Keratinocyte (primary cell): ENCODE measurements at regions not wholly inside any gene's neighbourhood (a gene's known extent, or its start where the extent isn't known, plus 50 kb on each side); places are given as distances from the start of the nearest gene placed in this dataset.
"Not testable (repeated sequence)": the region's sequence is repeated elsewhere in the genome, so short reads cannot be mapped to it uniquely, and the experiment has no call there.

Experiments used
- DNase-seq: peaks from one replicate; pipeline ENCODE4 v3.0.0-alpha.2; 2011; ENCODE audit warnings: low read depth, missing footprints, low spot score
- FAIRE-seq: peaks from 2 replicates; lab custom pipeline; 2011; peaks lifted over from hg19 to GRCh38; lab: Jason Lieb, UNC
- H2AFZ ChIP-seq: 2 replicates; pipeline ENCODE4 v1.6.0; 2012; ENCODE audit warnings: low read length, control low read depth, inconsistent platforms; ENCODE audit not compliant: control insufficient read depth
- H3K27ac ChIP-seq: 2 replicates; pipeline ENCODE4 v1.5.1; 2011; ENCODE audit warnings: low read length; ENCODE audit not compliant: control insufficient read depth, insufficient read depth
- H3K27me3 ChIP-seq: 3 replicates; pipeline ENCODE4 v1.6.0; 2011; ENCODE audit warnings: low read length; ENCODE audit not compliant: control insufficient read depth, insufficient read depth; ENCODE audit errors: extremely low read depth
- H3K36me3 ChIP-seq, 2 experiments: 2 replicates in 1 of 2; 3 replicates in 1 of 2; pipeline ENCODE4 v1.5.1; 2011; ENCODE audit warnings: low read length in 2 of 2, mild to moderate bottlenecking in 1 of 2; ENCODE audit not compliant: control insufficient read depth in 2 of 2, insufficient read depth in 2 of 2; ENCODE audit errors: extremely low read depth in 1 of 2
- H3K4me1 ChIP-seq: 3 replicates; pipeline ENCODE4 v1.5.1; 2011; ENCODE audit warnings: low read length; ENCODE audit not compliant: control insufficient read depth, insufficient read depth; ENCODE audit errors: extremely low read depth
- H3K4me2 ChIP-seq: 3 replicates; pipeline ENCODE4 v1.6.0; 2011; ENCODE audit warnings: low read depth, low read length; ENCODE audit not compliant: control insufficient read depth, insufficient read depth; ENCODE audit errors: extremely low read depth
- H3K4me3 ChIP-seq, 3 experiments: fragments of 200-600 bp in 1 of 3; sonication (generic) in 1 of 3; 2 replicates in 2 of 3; 3 replicates in 1 of 3; pipeline ENCODE4 v1.5.1; 2011 to 2016; ENCODE audit warnings: low read length in 3 of 3, mild to moderate bottlenecking in 3 of 3, control low read depth in 2 of 3, inconsistent platforms in 1 of 3, low read depth in 1 of 3, mixed read lengths in 1 of 3, mixed run types in 1 of 3, moderate library complexity in 1 of 3; ENCODE audit not compliant: control insufficient read depth in 2 of 3, insufficient read depth in 2 of 3; ENCODE audit errors: extremely low read depth in 1 of 3
- H3K79me2 ChIP-seq: 2 replicates; pipeline ENCODE4 v1.6.0; 2012; ENCODE audit warnings: low read length; ENCODE audit not compliant: control insufficient read depth, insufficient read depth
- H3K9ac ChIP-seq: 3 replicates; pipeline ENCODE4 v1.6.0; 2011; ENCODE audit warnings: low read length; ENCODE audit not compliant: control insufficient read depth, insufficient read depth; ENCODE audit errors: extremely low read depth
- H3K9me1 ChIP-seq: 3 replicates; pipeline ENCODE4 v1.6.0; 2011; ENCODE audit warnings: low read length; ENCODE audit not compliant: control insufficient read depth, insufficient read depth; ENCODE audit errors: extremely low read depth
- H3K9me3 ChIP-seq: 2 replicates; pipeline ENCODE4 v1.5.1; 2012; ENCODE audit warnings: low read depth, low read length; ENCODE audit not compliant: control insufficient read depth
- H4K20me1 ChIP-seq: 3 replicates; pipeline ENCODE4 v1.6.0; 2011; ENCODE audit warnings: low read length; ENCODE audit not compliant: control insufficient read depth, insufficient read depth; ENCODE audit errors: extremely low read depth
- CTCF ChIP-seq, 3 experiments: IDR thresholded peaks in 1 of 3; conservative IDR thresholded peaks in 1 of 3; optimal IDR thresholded peaks in 1 of 3; 2 replicates in 2 of 3; 3 replicates in 1 of 3; pipeline versions ENCODE3 to v1.5.1; 2011; ENCODE audit warnings: low read length in 3 of 3, mild to moderate bottlenecking in 3 of 3, moderate library complexity in 2 of 3, control low read depth in 1 of 3, inconsistent platforms in 1 of 3; ENCODE audit not compliant: insufficient read depth in 2 of 3; ENCODE audit errors: extremely low read depth in 1 of 3
- EZH2 ChIP-seq: IDR thresholded peaks from one replicate; pipeline ENCODE4 v1.6.1; 2012; ENCODE audit warnings: inconsistent platforms, mild to moderate bottlenecking, low read length, moderate library complexity
- dilution Hi-C: fragments of 300-500 bp; cut with MboI; formaldehyde crosslinking; loops from one replicate; pipeline ENCODE4 v1.7.0; 2020; ENCODE audit warnings: low sequenced_read_pairs; ENCODE audit not compliant: extremely low pct_ligation_motif_present

GRCh38 chr17:56000411-56000810 lies 152.9 kb upstream of the ANKFN1 start:
- dilution Hi-C loops: no loop called here
- DNase-seq (no peak), FAIRE-seq (no peak)
- Histone ChIP-seq H3K4me1 (no peaks in the 10 kb centered on the region), H3K4me2 (no peak overlapping the region), H3K9me1 (no peaks in the 10 kb centered on the region), H3K9me3 (no peaks in the 10 kb centered on the region), H3K27me3 (no peaks in the 10 kb centered on the region), H2AFZ (no peak overlapping the region), H4K20me1 (no peaks in the 10 kb centered on the region), H3K4me3 (no peak overlapping the region), H3K79me2 (no peaks in the 10 kb centered on the region), H3K36me3 (no peaks in the 10 kb centered on the region), H3K9ac (no peak overlapping the region), H3K27ac (no peak overlapping the region)
- TF ChIP-seq CTCF (optimal IDR thresholded peaks at IDR 0.05 in 1 of 3, IDR thresholded peaks at IDR 0.05 in 1 of 3, conservative IDR thresholded peaks at IDR 0.05 in 1 of 3; ENCODE audit: extremely low read depth in 1 of 3, insufficient read depth in 2 of 3, low read length in 3 of 3) (no peak), EZH2 (no peak)

GRCh38 chr17:56002656-56003055 lies 150.6 kb upstream of the ANKFN1 start:
- H3K36me3 ChIP-seq, H3K9me1 ChIP-seq, dilution Hi-C loops, H3K27me3 ChIP-seq, H3K9ac ChIP-seq, H3K27ac ChIP-seq, H3K4me2 ChIP-seq, DNase-seq, H3K9me3 ChIP-seq, H4K20me1 ChIP-seq, H3K4me3 ChIP-seq, H3K4me1 ChIP-seq, H3K79me2 ChIP-seq, FAIRE-seq, H2AFZ ChIP-seq: not testable (repeated sequence)
